ENCODE measurements at regions not wholly inside any gene's neighbourhood (a gene's known extent, or its start where the extent isn't known, plus 50 kb on each side); places are given as distances from the start of the nearest gene placed in this dataset.

- DNase-seq, result no peak
Measured at GRCh38 chr10:78856421-78856820, 212.3 kb upstream of the ZMIZ1 start.

GRCh38 chr10:78857193-78857592, 211.6 kb upstream of the ZMIZ1 start:
- no peak for DNase-seq

DNA sequence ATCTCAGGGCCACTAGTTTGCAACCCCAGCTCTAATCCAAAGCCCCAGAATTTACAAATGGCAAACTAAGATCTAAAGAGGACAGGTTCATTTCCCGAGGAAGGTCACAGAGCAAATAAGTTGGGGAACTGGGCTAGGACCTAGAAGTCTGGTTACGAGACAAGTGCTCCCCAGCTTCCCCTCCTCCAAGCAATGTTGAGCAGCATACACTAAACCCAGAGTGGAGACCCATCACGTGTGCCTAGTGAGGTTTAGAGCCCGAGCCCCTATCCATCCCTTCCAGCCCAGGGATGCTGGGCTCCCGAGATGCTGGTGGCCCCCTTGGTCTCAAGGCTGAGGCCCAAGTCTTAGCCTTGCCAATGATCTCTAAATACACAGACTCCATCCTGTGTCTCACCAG, 209.5 kb upstream of the ZMIZ1 start:
- no peak for DNase-seq

- DNase-seq, result no peak
Measured at GRCh38 chr10:78859769-78860168, 209.0 kb upstream of the ZMIZ1 start.

- DNase-seq, result no peak
Measured at GRCh38 chr10:78860260-78860914, 208.4 kb upstream of the ZMIZ1 start.

DNA sequence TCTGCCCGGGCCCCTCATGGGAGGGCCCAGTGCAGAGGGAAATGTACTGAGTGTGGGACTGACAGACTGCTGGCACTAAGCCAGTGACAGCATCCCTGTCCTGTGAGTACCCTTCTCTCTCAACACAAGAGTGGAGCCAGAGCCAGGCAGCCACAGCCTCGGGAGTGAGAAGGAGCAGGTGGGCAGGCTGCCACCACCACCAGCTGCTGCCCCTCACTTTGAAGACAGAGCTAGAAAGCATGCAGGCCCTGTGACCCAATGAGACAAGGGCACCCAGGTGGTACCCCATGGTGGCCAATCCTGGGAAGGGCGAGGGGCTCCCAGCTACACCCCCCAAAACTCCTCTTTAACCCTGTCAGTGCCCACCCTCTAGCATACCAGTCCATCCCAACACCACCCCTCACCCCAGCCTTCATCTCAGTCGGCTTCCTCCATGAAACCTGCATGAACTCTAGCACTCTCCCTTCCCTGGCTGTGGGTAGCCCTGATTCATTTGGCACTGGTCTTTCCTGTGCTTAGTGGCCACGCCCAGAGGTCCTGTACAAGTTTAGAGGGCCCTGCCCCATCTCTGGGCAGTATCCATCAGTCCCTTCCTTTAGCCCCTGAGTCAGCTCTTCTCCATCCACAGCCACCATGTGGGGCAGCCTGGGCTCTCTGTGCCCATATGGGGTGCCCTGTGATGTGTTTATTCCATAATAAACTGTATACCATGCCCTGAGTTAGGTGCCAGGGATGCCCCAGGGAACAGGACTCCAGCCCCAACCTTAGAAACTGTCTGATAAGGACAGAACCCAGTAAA, 207.0 kb upstream of the ZMIZ1 start:
- DNase-seq, result no peak

- DNase-seq, result no peak
Measured at GRCh38 chr10:78862328-78862640, 206.5 kb upstream of the ZMIZ1 start.

GRCh38 chr10:78863140-78863905, 205.4 kb upstream of the ZMIZ1 start:
- no peak for DNase-seq

DNA sequence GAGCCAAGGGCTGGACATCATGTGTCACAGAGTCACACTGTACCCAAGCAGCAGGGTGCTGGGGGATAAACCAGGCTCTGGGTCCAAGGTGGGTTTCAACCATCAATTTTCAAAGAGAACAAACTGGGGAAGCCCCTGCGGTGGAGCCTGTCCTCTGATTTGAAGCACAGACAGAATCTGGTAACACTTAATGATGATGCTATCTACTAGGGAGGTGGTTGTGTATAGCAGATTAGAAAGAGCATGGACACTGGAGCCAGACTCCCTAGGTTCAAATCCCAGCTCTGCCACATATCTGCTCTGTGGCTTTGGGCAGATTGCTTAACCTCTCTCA, 204.9 kb upstream of the ZMIZ1 start:
- DNase-seq, result no peak

DNA sequence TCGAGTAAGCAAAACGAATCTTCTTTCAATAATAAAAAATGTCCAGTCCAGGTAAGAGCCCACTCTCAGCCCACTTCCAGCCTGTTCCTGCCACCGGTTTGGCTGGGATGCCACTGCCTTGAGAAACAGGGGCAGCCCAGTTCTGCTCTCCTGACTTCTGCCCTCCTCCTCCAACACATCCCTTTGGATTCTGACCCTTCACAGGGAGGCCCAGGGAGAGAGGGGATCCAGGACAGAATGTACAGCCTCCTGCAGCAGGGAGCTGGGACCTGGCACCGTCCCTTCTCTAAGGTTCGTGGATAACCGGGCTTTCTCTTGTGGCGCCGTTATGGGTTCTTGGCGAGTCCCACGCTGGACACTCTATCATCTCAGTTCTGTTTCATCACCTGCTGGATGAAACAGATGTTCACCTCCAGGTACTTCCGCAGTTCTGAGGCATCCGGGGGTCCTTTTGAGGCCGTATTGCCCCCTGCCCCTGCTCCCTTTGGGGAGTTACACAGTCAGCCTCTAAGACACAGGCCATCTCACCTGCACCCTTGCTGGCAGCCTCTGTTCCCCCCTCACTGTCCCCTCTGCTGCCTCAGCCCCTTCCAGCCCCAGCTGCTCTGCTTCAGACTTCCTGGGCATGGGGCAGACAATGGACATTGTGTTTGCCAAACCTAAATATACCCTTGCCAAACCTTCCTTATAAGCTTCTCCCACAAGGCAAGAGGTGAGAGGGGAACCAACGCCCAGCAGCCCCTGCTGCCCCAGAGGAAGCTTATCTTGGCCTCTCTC, 203.8 kb upstream of the ZMIZ1 start:
- no peak for DNase-seq

DNA sequence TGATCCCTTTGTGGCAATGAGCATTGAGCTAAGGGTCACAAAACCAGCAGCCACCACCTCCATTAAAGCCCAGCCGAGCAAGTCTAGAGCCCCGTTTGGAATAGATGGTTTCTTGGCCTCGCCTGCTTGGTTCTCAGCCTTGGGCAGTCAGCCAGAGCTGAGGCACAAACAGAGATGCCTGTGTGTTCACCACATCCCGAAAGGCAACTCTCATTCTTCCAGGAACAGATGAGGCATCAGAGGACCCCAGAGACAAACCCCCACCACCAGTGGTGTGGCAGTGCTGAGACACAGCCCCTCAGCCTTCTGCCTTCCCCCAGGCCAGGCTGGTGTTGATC, 203.3 kb upstream of the ZMIZ1 start:
- no peak for DNase-seq

- DNase-seq, result no peak
Measured at GRCh38 chr10:78865931-78866717, 202.6 kb upstream of the ZMIZ1 start.

GRCh38 chr10:78866731-78867554, 201.8 kb upstream of the ZMIZ1 start:
- DNase-seq, result no peak

- no peak for DNase-seq
Measured at GRCh38 chr10:78867555-78867939, 201.2 kb upstream of the ZMIZ1 start.

DNA sequence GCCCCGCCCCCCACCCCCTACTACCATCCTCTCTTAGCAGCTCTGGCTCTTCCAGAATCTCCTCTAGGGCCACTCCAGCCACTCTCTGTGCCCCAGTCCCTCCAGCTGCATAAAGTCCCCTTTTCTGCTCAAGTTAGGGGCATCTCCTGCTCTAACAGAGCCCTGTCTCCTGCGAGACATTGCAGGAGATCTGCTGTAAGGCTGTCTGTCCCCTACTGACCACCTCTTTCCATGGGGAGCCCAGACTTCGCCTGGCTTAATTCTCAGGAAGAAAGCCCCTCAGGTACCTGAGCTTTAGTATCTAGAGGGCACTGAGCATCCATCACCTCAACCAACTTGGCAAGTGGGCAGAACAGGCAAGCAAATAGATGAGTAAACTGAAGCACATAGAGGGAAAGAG, 200.7 kb upstream of the ZMIZ1 start:
- no peak for DNase-seq

DNA sequence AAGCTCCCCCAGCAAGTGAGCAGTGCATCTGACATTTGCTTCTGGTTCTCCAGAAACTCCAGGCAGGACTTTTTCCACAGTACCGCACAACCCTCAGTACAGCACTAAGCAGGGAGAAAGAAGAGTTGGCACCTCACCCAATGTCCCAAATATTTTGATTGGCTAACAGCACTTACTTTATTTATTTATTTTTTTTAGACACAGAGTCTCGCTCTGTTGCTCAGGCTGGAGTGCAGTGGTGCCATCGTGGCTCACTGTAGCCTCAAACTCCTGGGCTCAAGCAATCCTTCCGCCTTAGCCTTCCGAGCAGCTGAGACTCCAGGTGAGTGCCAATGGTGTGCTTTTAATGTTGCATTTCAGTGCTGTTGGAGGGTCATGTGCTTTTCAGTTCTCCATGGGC, 200.3 kb upstream of the ZMIZ1 start:
- DNase-seq, result no peak

DNA sequence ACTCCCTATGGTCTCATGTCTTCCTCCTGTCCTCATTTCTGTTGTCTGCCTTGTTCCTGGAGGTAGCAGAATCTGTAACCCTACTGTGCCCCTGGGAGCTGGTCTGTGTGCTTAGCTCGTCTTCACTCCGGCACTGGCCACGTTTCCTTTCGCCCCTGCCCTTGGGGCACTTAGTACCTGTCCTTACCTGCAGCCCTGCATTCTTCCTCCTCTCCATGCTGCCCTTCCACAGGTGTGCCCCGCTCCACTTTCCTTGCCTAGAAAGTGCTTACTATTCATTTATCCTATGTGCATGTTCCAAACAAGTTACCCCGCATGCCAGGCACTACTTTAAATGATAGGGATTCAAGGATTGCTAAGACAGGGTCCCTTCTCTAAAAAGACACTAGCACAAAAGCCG, 199.9 kb upstream of the ZMIZ1 start:
- no peak for DNase-seq

GRCh38 chr10:78869508-78870454, 199.0 kb upstream of the ZMIZ1 start:
- DNase-seq, result no peak

DNA sequence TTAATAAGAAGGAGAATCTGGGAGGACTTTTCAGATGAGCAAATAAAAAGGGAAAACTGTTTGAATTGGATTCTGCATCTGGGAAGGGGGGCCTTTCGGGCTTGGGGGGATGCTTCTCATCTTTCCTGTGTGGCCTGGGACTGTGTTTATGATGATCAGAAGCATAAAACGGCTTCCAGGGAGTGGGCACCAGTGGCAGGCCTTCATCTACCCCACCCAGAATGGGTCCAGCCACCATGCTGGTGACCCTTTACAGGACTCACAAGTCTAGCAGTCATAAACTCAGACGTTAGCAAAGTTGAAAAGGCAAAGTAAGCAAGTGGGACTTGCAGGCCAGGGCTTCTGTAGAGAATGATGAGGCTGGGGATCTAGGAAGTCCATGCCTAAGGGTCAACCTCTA, 198.3 kb upstream of the ZMIZ1 start:
- no peak for DNase-seq

GRCh38 chr10:78871796-78872195, 197.0 kb upstream of the ZMIZ1 start:
- no peak for DNase-seq

GRCh38 chr10:78873413-78873812, 195.4 kb upstream of the ZMIZ1 start:
- DNase-seq, result no peak

Data from SIG-M5 (cell line).